Trophoblast cell (in vitro differentiated cells and primary cell): ENCODE measurements at regions not wholly inside any gene's neighbourhood (a gene's known extent, or its start where the extent isn't known, plus 50 kb on each side); places are given as distances from the start of the nearest gene placed in this dataset.

Experiments
- DNase-seq, 2 donors: peaks; one replicate each; pipeline ENCODE4 v3.0.0-alpha.2; 2016
- H2AFZ ChIP-seq: 2 replicates; pipeline ENCODE4 v1.6.1; 2013; ENCODE audit warnings: low read length, moderate library complexity, mild to moderate bottlenecking; ENCODE audit not compliant: insufficient read depth, poor library complexity
- H2AK5ac ChIP-seq: 2 replicates; pipeline ENCODE4 v1.6.1; 2013; ENCODE audit warnings: mild to moderate bottlenecking, low read length
- H2BK120ac ChIP-seq: 2 replicates; pipeline ENCODE4 v1.6.1; 2013; ENCODE audit warnings: low read length, mild to moderate bottlenecking, moderate library complexity; ENCODE audit not compliant: insufficient read depth, poor library complexity
- H2BK12ac ChIP-seq: 2 replicates; pipeline ENCODE4 v1.6.1; 2013; ENCODE audit warnings: mild to moderate bottlenecking, low read length, moderate library complexity
- H2BK5ac ChIP-seq: 2 replicates; pipeline ENCODE4 v1.6.1; 2013; ENCODE audit warnings: low read length, low read depth, moderate library complexity, mild to moderate bottlenecking; ENCODE audit not compliant: poor library complexity
- H3K14ac ChIP-seq: 2 replicates; pipeline ENCODE4 v1.6.1; 2013; ENCODE audit warnings: mild to moderate bottlenecking, low read length
- H3K18ac ChIP-seq: 2 replicates; pipeline ENCODE4 v1.6.1; 2013; ENCODE audit warnings: mild to moderate bottlenecking, low read length
- H3K23ac ChIP-seq: 2 replicates; pipeline ENCODE4 v1.6.1; 2013; ENCODE audit warnings: low read length
- H3K27ac ChIP-seq: 2 replicates; pipeline ENCODE4 v1.5.1; 2013; ENCODE audit warnings: low read depth, mild to moderate bottlenecking, inconsistent platforms, low read length, moderate library complexity
- H3K27me3 ChIP-seq: 2 replicates; pipeline ENCODE4 v1.6.1; 2013; ENCODE audit warnings: inconsistent platforms, mild to moderate bottlenecking, low read length, moderate library complexity; ENCODE audit not compliant: insufficient read depth
- H3K36me3 ChIP-seq, 2 experiments: 1 replicate in 1 of 2; 2 replicates in 1 of 2; pipeline ENCODE4 v1.6.1; 2013; ENCODE audit warnings: low read length in 2 of 2, mild to moderate bottlenecking in 2 of 2, moderate library complexity in 1 of 2; ENCODE audit not compliant: insufficient read depth in 2 of 2, control insufficient read depth in 1 of 2
- H3K4ac ChIP-seq: 2 replicates; pipeline ENCODE4 v1.6.1; 2013; ENCODE audit warnings: low read depth, mild to moderate bottlenecking, low read length, moderate library complexity
- H3K4me1 ChIP-seq, 2 experiments: 1 replicate in 1 of 2; 2 replicates in 1 of 2; pipeline ENCODE4 v1.6.1; 2013; ENCODE audit warnings: low read length in 2 of 2, mild to moderate bottlenecking in 2 of 2, moderate library complexity in 1 of 2; ENCODE audit not compliant: insufficient read depth in 2 of 2, control insufficient read depth in 1 of 2
- H3K4me2 ChIP-seq: 2 replicates; pipeline ENCODE4 v1.6.1; 2013; ENCODE audit warnings: inconsistent platforms, mild to moderate bottlenecking, low read length, moderate library complexity
- H3K4me3 ChIP-seq: 2 replicates; pipeline ENCODE4 v1.5.1; 2013; ENCODE audit warnings: mild to moderate bottlenecking, low read depth, low read length, inconsistent platforms
- H3K79me1 ChIP-seq: one replicate; pipeline ENCODE4 v1.6.1; 2013; ENCODE audit warnings: low read length
- H3K79me2 ChIP-seq: 2 replicates; pipeline ENCODE4 v1.6.1; 2013; ENCODE audit warnings: low read length, mild to moderate bottlenecking; ENCODE audit not compliant: control insufficient read depth, insufficient read depth, poor library complexity
- H3K9ac ChIP-seq: 2 replicates; pipeline ENCODE4 v1.6.1; 2013; ENCODE audit warnings: mild to moderate bottlenecking, low read length
- H3K9me3 ChIP-seq: 2 replicates; pipeline ENCODE4 v1.6.1; 2013; ENCODE audit warnings: low read depth, mild to moderate bottlenecking, control low read depth, inconsistent platforms, low read length; ENCODE audit not compliant: insufficient read depth
- H4K12ac ChIP-seq: 2 replicates; pipeline ENCODE4 v1.6.1; 2013; ENCODE audit warnings: low read depth, mild to moderate bottlenecking, low read length, moderate library complexity
- H4K8ac ChIP-seq: 2 replicates; pipeline ENCODE4 v1.6.1; 2013; ENCODE audit warnings: low read depth, mild to moderate bottlenecking, low read length, moderate library complexity
- H4K91ac ChIP-seq: one replicate; pipeline ENCODE4 v1.6.1; 2013; ENCODE audit warnings: low read depth, mild to moderate bottlenecking, low read length, moderate library complexity
- WGBS: extraction: QIAGEN DNeasy Blood & Tissue Kit; methylation state at CpG from one replicate; pipeline ENCODE4 v1.1.7; 2013; ENCODE audit warnings: missing lambda C conversion rate; ENCODE audit not compliant: insufficient read length, insufficient coverage; ENCODE audit errors: extremely low coverage; 5-methylcytosine and 5-hydroxymethylcytosine counted together

DNA sequence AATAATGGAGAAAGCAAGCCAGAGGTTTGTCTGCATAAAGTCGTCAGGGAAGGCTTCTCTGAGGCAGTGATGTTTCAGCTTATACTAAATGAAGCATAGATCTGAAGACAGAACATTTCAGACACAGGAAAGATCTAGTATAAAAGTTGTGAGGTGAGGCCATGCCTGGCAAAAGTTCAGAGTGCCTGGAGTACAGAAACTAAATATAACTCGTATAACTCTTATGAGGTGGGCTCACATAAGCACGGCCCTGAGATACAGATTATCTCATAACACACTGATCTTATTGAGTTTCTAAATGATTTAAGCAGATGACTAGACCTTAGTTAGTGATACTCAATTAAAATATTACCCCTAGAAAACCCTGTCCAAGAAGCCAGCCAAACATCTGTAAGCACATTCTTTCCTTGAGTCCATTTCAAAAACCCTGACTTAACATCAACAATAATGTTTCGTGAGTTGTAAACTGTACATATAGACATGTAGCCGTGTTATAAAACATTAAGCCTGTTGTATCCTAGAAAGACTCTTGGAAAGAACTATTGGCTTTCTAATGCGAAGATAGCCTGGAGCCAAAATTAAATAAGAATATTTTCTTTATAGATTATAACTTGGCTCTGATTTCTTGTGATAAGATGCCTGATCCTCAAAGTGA is 667.6 kb downstream of the TENT5A start:
- H3K27ac ChIP-seq: no peak overlapping the region
- no peak overlapping the region for H3K18ac ChIP-seq
- no peak overlapping the region for H3K4me3 ChIP-seq
- no peaks in the 10 kb centered on the region for H3K36me3 ChIP-seq
- H2AK5ac ChIP-seq: no peak overlapping the region
- H3K14ac ChIP-seq: no peak overlapping the region
- H3K27me3 ChIP-seq: no peaks in the 10 kb centered on the region
- no peak for DNase-seq
- no peak overlapping the region for H3K23ac ChIP-seq
- no peak overlapping the region for H4K8ac ChIP-seq
- H4K12ac ChIP-seq: no peak overlapping the region
- H2BK120ac ChIP-seq: no peak overlapping the region
- H4K91ac ChIP-seq: no peak overlapping the region
- no peaks in the 10 kb centered on the region for H3K79me1 ChIP-seq
- no peak overlapping the region for H3K4me2 ChIP-seq
- no peak overlapping the region for H2AFZ ChIP-seq
- no peak overlapping the region for H2BK5ac ChIP-seq
- WGBS: no CpG with 5 or more reads among the region's 6 CpGs
- no peak overlapping the region for H2BK12ac ChIP-seq
- no peak overlapping the region for H3K4ac ChIP-seq
- no peaks in the 10 kb centered on the region for H3K4me1 ChIP-seq
- no peaks in the 10 kb centered on the region for H3K9me3 ChIP-seq
- H3K79me2 ChIP-seq: no peaks in the 10 kb centered on the region
- no peak overlapping the region for H3K9ac ChIP-seq

DNA sequence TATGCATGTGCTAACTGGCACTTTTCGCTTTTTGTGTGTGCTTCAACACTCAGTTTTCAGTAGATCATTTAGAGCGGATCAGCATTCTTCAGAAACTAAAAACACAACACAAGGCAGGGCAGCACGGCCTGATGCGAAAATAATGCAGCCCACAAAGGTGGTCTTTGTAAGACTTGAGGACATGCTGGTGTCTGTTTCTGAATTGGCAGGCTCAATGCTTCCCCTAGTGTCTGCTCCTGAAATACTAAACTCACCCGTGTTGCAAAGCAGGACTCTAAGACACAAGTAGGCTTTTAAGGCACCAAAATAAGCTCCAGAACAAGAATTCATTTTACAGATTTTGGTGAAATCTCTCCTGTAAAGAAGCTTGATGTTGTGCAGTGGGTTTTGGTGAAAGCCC is 676.5 kb downstream of the TENT5A start:
- H4K91ac ChIP-seq: no peak overlapping the region
- DNase-seq: peak in 1 of 2 donors; percentile 9
- H3K18ac ChIP-seq: no peak overlapping the region
- H3K4ac ChIP-seq: no peak overlapping the region
- H4K12ac ChIP-seq: no peak overlapping the region
- H3K4me3 ChIP-seq: no peak overlapping the region
- WGBS: no CpG with 5 or more reads among the region's 5 CpGs
- no peak overlapping the region for H3K14ac ChIP-seq
- no peak overlapping the region for H3K9ac ChIP-seq
- no peaks in the 10 kb centered on the region for H3K79me2 ChIP-seq
- no peak overlapping the region for H2BK12ac ChIP-seq
- no peak overlapping the region for H3K23ac ChIP-seq
- H2BK120ac ChIP-seq: no peak overlapping the region
- no peak overlapping the region for H2AFZ ChIP-seq
- no peak overlapping the region for H3K4me2 ChIP-seq
- H3K9me3 ChIP-seq: no peaks in the 10 kb centered on the region
- H4K8ac ChIP-seq: no peak overlapping the region
- H3K27ac ChIP-seq: no peak overlapping the region
- H2BK5ac ChIP-seq: no peak overlapping the region
- H3K4me1 ChIP-seq: no peaks in the 10 kb centered on the region
- no peaks in the 10 kb centered on the region for H3K79me1 ChIP-seq
- no peak overlapping the region for H2AK5ac ChIP-seq
- no peaks in the 10 kb centered on the region for H3K36me3 ChIP-seq
- H3K27me3 ChIP-seq: no peaks in the 10 kb centered on the region

DNA sequence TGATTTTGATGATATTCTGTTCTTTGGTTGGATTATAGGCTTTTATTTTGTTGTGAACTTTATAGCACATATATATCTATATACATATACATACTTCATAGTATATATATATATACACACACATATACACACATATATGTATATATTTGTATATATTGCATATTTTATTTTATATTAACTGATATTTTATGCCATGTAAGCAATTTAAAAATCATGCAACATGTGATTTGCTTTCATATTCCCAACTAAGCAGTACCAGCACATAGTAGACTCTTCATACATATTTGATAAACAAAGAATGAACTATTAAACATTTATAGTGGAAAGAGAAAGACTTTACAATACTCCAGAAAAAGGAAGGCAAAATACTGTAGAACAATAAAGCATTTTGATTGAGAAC is 679.2 kb downstream of the TENT5A start:
- Histone ChIP-seq H2AK5ac (no peak overlapping the region), H3K27me3 (no peaks in the 10 kb centered on the region), H3K4me3 (no peak overlapping the region), H4K12ac (no peak overlapping the region), H3K9me3 (no peaks in the 10 kb centered on the region), H4K91ac (no peak overlapping the region), H2AFZ (no peak overlapping the region), H3K14ac (no peak overlapping the region), H4K8ac (no peak overlapping the region), H3K4me2 (no peak overlapping the region), H2BK5ac (no peak overlapping the region), H3K79me1 (no peaks in the 10 kb centered on the region), H3K9ac (no peak overlapping the region), H3K79me2 (no peaks in the 10 kb centered on the region), H3K18ac (no peak overlapping the region), H3K27ac (no peak overlapping the region), H3K23ac (no peak overlapping the region), H3K4ac (no peak overlapping the region), H2BK120ac (no peak overlapping the region), H3K4me1 (no peaks in the 10 kb centered on the region), H2BK12ac (no peak overlapping the region), H3K36me3 (no peaks in the 10 kb centered on the region)
- no peak for DNase-seq

- no peak overlapping the region for H3K23ac ChIP-seq
- H3K18ac ChIP-seq: no peak overlapping the region
- H3K4me2 ChIP-seq: no peak overlapping the region
- no CpG with 5 or more reads among the region's 1 CpG for WGBS
- no peak overlapping the region for H2BK12ac ChIP-seq
- no peaks in the 10 kb centered on the region for H3K27me3 ChIP-seq
- H2AK5ac ChIP-seq: no peak overlapping the region
- no peak overlapping the region for H4K12ac ChIP-seq
- no peak for DNase-seq
- no peak overlapping the region for H3K4me3 ChIP-seq
- no peaks in the 10 kb centered on the region for H3K36me3 ChIP-seq
- no peaks in the 10 kb centered on the region for H3K4me1 ChIP-seq
- no peak overlapping the region for H2BK5ac ChIP-seq
- no peak overlapping the region for H3K4ac ChIP-seq
- no peak overlapping the region for H3K27ac ChIP-seq
- H3K79me1 ChIP-seq: no peaks in the 10 kb centered on the region
- H2BK120ac ChIP-seq: no peak overlapping the region
- no peak overlapping the region for H4K91ac ChIP-seq
- H3K9me3 ChIP-seq: no peaks in the 10 kb centered on the region
- no peak overlapping the region for H3K14ac ChIP-seq
- H3K79me2 ChIP-seq: no peaks in the 10 kb centered on the region
- no peak overlapping the region for H4K8ac ChIP-seq
- H3K9ac ChIP-seq: no peak overlapping the region
- no peak overlapping the region for H2AFZ ChIP-seq
Observed at GRCh38 chr6:81071121-81071520, 681.4 kb downstream of the TENT5A start.
